Heart left ventricle (tissue), 16 donors: ENCODE measurements at regions not wholly inside any gene's neighbourhood (a gene's known extent, or its start where the extent isn't known, plus 50 kb on each side); places are given as distances from the start of the nearest gene placed in this dataset.
"Not testable (repeated sequence)": the region's sequence is repeated elsewhere in the genome, so short reads cannot be mapped to it uniquely, and the experiment has no call there.

Experiments used
- ATAC-seq, 4 donors: fragments of 200-7000 bp; cut with Tn5 transposase; one replicate each; pipeline ENCODE4 v1.9.1; 2020 to 2022; ENCODE audit warnings: moderate library complexity in 4 of 4, mild to moderate bottlenecking in 3 of 4, moderate number of reproducible peaks in 1 of 4
- DNase-seq, 5 donors: peaks; one replicate each; pipeline ENCODE4 v3.0.0-alpha.2; 2020
- H3K27ac ChIP-seq, 12 donors: fragments of 200-600 bp; sonication (generic) in 4 of 12; one replicate each; pipeline versions ENCODE4 v1.5.0 to v1.8.0; 2016 to 2022; ENCODE audit warnings: mild to moderate bottlenecking in 2 of 12
- H3K27me3 ChIP-seq, 9 donors: fragments of 200-600 bp; sonication (generic) in 2 of 9; one replicate each; pipeline versions ENCODE4 v1.5.1 to v1.8.0; 2016 to 2022; ENCODE audit warnings: mild to moderate bottlenecking in 3 of 9
- H3K36me3 ChIP-seq, 9 donors: fragments of 200-600 bp; sonication (generic) in 2 of 9; one replicate each; pipeline versions ENCODE4 v1.5.0 to v1.8.0; 2018 to 2022; ENCODE audit warnings: mild to moderate bottlenecking in 2 of 9
- H3K4me1 ChIP-seq, 12 donors: fragments of 200-600 bp; sonication (generic) in 4 of 12; one replicate each; pipeline versions ENCODE4 v1.5.0 to v1.8.0; 2016 to 2022; ENCODE audit warnings: mild to moderate bottlenecking in 3 of 12
- H3K4me3 ChIP-seq, 12 donors: fragments of 200-600 bp; sonication (generic) in 4 of 12; one replicate each; pipeline versions ENCODE4 v1.5.0 to v1.8.0; 2017 to 2022; ENCODE audit warnings: mild to moderate bottlenecking in 9 of 12, moderate library complexity in 4 of 12
- H3K9me3 ChIP-seq, 12 donors: fragments of 200-600 bp; sonication (generic) in 4 of 12; one replicate each; pipeline versions ENCODE4 v1.5.0 to v1.8.0; 2016 to 2022; ENCODE audit warnings: mild to moderate bottlenecking in 1 of 12
- CTCF ChIP-seq, 12 donors: fragments of 200-600 bp; sonication (generic) in 4 of 12; IDR thresholded peaks; one replicate each; pipeline versions ENCODE4 v1.5.0 to v1.8.0; 2018 to 2022; ENCODE audit warnings: antibody characterized with exemption in 12 of 12, mild to moderate bottlenecking in 5 of 12
- POLR2A ChIP-seq, 2 donors: fragments of 450-650 bp; IDR thresholded peaks; one replicate each; pipeline ENCODE4 v1.6.1; 2017; ENCODE audit warnings: antibody characterized with exemption in 2 of 2, mild to moderate bottlenecking in 2 of 2, moderate library complexity in 2 of 2
- WGBS, 4 donors: extraction: QIAGEN DNeasy Blood & Tissue Kit in 2 of 4; methylation state at CpG; one replicate each; pipeline versions ENCODE4 v1.1.5 to v1.1.7; 2013 to 2018; 5-methylcytosine and 5-hydroxymethylcytosine counted together
- intact Hi-C, 10 donors: fragments of 100-400 bp; cut with DNase I; formaldehyde crosslinking; loops; one replicate each; pipeline versions ENCODE4 v1.11.1 to v1.14.2; 2022
- donor health status: ischemic (EF 13 %, LVEDD 7.1; RV severe dilation, severe dysfunction).
- donor health status: healthy with polysubstance abuse.
- donor health status: DM: no; HTN: yes; CAD: no.
- donor health status: DM: no; HTN: no; CAD: no.
- donor health status: ischemic (EF 25% LVEDD 6.9; RV normal size, moderate dysfunction).
- donor health status: ischemic (EF 25% LVEDD 5.7; RV mildly dilated, moderate dysfunction).
- donor health status: healthy.
- donor health status: DM: yes; HTN: yes; CAD: no.
- donor health status: ischemic (EF 35%, LVEDD 5.7; RV mildly dilated, moderate dysfunction).
- donor health status: nonischemic (EF 11% LVEDD 7.7; RV severe dilation, severe dysfunction).
- donor health status: DM: yes; HTN: yes; CAD: no.
- donor health status: PGD.
- donor health status: ischemic (EF 29% LVEDD 5.4; RV normal size, mild dysfunction).
- donor health status: nonischemic (EF 23%, LVEDD 6.1; RV moderate dilation, normal function).

DNA sequence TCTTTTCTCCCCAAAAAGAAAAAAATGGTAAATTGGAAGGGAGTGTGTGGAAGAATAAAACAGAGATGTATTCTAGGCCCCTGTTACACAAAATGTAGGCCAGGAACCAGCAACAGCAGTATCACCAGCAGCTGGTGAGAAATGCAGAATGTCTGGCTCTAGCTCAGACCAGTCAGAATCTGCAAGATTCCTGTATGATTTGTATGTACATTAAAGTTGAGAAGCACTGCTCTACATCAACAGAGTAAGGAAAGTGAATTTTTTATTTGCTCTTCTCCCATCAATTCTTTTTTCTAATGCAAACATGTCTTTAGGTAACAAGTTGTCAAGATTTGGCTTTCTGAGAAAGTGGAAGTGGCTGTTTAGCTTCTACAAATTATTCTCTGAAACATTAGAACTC lies 235.4 kb upstream of the FANCL start:
- no peaks in the 10 kb centered on the region for H3K36me3 ChIP-seq
- no peaks in the 10 kb centered on the region for H3K27me3 ChIP-seq
- no peak overlapping the region for H3K4me3 ChIP-seq
- intact Hi-C loops = no loop called here
- H3K9me3 ChIP-seq = no peaks in the 10 kb centered on the region
- ATAC-seq (no peak), DNase-seq (no peak)
- no peak overlapping the region for H3K27ac ChIP-seq
- no peak for TF ChIP-seq POLR2A (IDR thresholded peaks at IDR 0.05)
- no peak for TF ChIP-seq CTCF (IDR thresholded peaks at IDR 0.05)
- no peaks in the 10 kb centered on the region for H3K4me1 ChIP-seq

DNA sequence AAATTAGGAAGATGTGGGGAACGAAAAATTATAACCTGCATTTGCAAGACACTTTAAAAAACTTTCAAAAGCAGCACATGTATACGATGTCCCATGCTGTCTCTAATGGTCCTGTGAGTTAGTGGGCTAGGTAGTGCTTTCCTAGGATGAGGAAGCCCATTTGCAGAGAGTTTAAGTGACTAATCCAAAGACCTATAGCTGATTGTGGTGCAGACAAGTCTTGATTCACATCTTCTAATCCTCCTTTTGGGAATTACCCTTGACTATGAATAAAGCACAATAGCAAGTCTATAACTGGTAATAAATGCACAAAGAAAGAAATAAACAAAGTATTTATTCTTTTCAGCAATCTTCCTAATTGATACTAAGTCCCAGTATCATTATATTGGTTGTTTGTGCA lies 234.6 kb upstream of the FANCL start:
- H3K4me1 ChIP-seq = no peaks in the 10 kb centered on the region
- H3K27ac ChIP-seq = no peak overlapping the region
- WGBS, 4 donors = 70 to 80% (median 79%) methylated on average over 2 of the region's 2 CpGs
- no peak overlapping the region for H3K4me3 ChIP-seq
- DNase-seq = no peak
- intact Hi-C loops = no loop called here
- no peak for ATAC-seq
- H3K9me3 ChIP-seq = no peaks in the 10 kb centered on the region
- TF ChIP-seq POLR2A (IDR thresholded peaks at IDR 0.05) (no peak), CTCF (IDR thresholded peaks at IDR 0.05) (no peak)
- H3K27me3 ChIP-seq = no peaks in the 10 kb centered on the region
- no peaks in the 10 kb centered on the region for H3K36me3 ChIP-seq

GRCh38 chr2:58473165-58473564 lies 232.0 kb upstream of the FANCL start:
- ATAC-seq = no peak
- no peaks in the 10 kb centered on the region for H3K4me1 ChIP-seq
- no peak overlapping the region for H3K27ac ChIP-seq
- TF ChIP-seq CTCF (IDR thresholded peaks at IDR 0.05) = no peak
- TF ChIP-seq POLR2A (IDR thresholded peaks at IDR 0.05) = no peak
- 84 to 92% (median 91%) methylated on average over 4 of the region's 4 CpGs for WGBS, 4 donors
- H3K36me3 ChIP-seq = no peaks in the 10 kb centered on the region
- intact Hi-C loops = no loop called here
- H3K9me3 ChIP-seq = no peaks in the 10 kb centered on the region
- no peak for DNase-seq
- H3K27me3 ChIP-seq = no peaks in the 10 kb centered on the region
- H3K4me3 ChIP-seq = no peak overlapping the region

- 73 to 82% (median 79%) methylated on average over 1 of the region's 1 CpG for WGBS, 4 donors
- no peak for TF ChIP-seq POLR2A (IDR thresholded peaks at IDR 0.05)
- no peak for TF ChIP-seq CTCF (IDR thresholded peaks at IDR 0.05)
- H3K4me1 ChIP-seq = no peaks in the 10 kb centered on the region
- no peak overlapping the region for H3K4me3 ChIP-seq
- no peaks in the 10 kb centered on the region for H3K9me3 ChIP-seq
- intact Hi-C loops = no loop called here
- no peak overlapping the region for H3K27ac ChIP-seq
- no peaks in the 10 kb centered on the region for H3K36me3 ChIP-seq
- H3K27me3 ChIP-seq = peaks cover 0 to 4% (median 0%) of the 10 kb centered on the region in 9 donors
- no peak for ATAC-seq
- no peak for DNase-seq
These were observed 225.7 kb upstream of the FANCL start for GRCh38 chr2:58466804-58467203.

- H3K4me1 ChIP-seq, ATAC-seq, H3K27ac ChIP-seq, H3K4me3 ChIP-seq, H3K36me3 ChIP-seq, H3K27me3 ChIP-seq, DNase-seq, H3K9me3 ChIP-seq, intact Hi-C loops: not testable (repeated sequence)
- 75 to 83% (median 81%) methylated on average over 2 of the region's 2 CpGs for WGBS, 4 donors
These were observed 224.9 kb upstream of the FANCL start for GRCh38 chr2:58466021-58466420.
